NCI-H69 (cell line): ENCODE measurements at regions not wholly inside any gene's neighbourhood (a gene's known extent, or its start where the extent isn't known, plus 50 kb on each side); places are given as distances from the start of the nearest gene placed in this dataset.
A peak's percentile ranks its signal among the peaks of the same experiment; 100 is the strongest.

Experiments used
- DNase-seq: peaks from one replicate; lab custom pipeline; 2025; lab: John Stamatoyannopoulos, UW

DNA sequence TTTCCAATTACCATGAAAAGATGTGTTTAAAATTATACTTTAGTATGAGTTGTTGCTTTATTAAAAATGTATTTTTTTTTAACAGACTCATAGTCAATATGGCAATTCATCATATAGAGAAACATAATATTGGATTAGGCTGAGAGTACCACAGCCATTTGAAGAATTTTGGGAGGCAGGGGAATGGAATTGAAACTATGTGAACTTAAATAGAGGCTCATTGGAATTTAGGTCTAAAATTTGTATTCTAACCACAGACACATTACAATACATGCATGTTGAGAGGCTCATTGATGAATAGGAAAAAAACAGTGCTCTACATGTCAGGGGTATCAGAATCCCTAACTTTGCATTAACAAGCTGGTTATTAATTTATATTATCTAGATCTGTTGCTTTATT lies 269.6 kb downstream of the DKK2 start:
- DNase-seq = no peak

DNA sequence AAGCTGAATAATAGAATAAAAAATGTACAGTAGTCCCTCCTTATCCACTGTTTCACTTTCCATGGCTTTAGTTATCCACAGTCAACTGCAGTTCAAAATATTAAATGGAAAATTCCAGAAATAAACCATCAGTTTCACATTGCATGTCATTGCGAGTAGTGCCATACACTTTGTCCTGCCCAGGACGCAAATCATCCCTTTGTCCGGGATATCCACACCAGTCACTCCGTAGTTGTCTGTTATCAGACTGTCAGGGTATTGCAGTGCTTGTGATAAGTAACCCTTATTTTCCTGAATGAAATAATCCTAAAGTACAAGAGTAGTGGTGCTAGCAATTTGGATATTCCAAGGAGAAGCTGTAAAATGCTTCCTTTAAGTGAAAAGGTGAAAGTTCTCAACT lies 271.3 kb downstream of the DKK2 start:
- DNase-seq = no peak

DNA sequence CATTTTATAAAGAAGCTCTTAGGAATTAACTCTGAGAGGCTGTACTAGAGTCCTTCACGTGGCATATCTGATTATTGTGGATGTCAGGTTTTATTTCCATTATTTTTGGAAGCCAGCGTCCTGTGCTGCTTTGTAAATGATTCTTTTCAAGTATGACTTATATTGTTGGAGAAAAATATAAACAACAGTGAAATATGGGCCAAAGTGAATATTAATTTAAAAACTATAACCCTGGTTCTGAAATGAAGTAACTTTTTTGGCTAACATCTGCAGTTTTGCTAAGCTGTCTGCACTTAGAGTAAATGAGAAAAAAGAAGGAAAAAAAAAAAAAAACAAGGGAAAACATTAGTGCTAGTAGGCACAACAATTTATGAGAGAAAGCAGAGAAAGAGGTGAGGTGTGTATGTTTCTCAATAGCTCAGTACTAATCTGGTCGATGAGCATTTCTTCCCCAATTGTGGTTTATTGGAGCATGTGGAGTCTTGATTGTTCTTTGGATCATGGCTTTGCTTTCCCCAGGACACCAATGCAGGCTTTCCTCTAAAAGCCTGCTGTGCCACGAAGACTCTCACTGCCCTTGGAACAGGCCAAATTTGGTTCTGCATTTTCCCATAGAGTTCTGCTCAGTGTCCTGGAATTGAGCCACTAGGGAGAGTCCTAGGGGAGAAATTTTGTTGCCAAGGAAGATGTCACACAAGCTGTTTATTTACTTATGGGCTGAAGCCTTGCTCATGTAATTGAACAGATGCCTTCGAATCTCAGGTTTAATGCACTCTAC lies 273.3 kb downstream of the DKK2 start:
- DNase-seq = no peak

DNA sequence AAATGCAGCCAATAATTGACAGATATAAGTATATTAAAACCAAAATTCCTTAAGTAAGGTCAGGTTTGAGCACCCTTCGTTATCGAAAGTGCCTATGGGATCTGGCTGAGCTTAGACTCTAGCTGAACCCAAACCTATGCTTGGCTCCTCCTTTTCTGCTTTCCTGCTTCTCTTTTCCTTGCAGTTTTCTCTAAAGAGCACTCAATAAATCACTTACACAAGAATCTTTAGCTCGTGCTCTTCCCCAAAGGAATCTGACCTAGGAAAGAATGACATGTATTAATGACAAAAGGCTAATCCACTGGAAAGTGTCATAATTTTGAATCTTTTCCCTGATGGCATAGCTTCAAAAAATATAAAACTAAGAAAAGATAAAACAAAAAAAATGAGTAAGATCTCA lies 282.7 kb downstream of the DKK2 start:
- DNase-seq = no peak

DNA sequence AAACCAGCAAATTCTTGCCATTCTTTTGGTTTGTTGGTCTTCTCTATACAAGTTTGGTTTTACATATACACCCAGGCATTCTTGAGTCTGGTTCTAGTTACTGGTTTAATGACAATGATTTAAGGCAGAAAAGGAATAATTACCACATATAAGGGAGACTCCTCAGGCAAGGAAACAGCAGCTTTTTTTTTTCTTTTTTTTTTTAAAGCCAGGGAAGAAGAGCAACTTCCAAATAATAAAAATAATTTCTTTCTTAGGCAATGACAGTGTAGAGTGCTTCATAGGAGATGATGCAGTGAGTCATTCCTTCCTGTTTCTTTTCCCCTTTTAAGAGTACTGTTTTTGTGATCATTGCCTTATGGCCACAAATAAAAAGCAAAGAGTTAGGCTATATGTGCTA lies 289.7 kb downstream of the DKK2 start:
- no peak for DNase-seq

DNA sequence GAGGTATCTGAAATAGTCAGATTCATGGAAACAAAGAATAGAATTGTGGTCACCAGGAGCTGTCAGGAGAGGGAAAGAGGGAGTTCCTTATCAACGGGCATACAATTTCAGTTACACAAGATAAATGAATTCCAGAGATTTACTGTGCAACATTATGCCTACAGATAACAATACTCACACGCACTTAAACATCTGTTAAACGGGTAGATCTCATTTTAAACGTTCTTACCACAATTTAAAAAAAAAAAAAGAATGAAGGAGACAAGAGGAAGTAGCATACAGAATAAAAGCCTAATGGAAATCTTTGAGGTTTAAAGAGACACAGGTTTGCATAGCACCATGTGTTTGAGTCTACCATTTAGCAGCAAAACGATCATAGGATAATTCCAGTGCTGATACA lies 298.0 kb downstream of the DKK2 start:
- no peak for DNase-seq

DNA sequence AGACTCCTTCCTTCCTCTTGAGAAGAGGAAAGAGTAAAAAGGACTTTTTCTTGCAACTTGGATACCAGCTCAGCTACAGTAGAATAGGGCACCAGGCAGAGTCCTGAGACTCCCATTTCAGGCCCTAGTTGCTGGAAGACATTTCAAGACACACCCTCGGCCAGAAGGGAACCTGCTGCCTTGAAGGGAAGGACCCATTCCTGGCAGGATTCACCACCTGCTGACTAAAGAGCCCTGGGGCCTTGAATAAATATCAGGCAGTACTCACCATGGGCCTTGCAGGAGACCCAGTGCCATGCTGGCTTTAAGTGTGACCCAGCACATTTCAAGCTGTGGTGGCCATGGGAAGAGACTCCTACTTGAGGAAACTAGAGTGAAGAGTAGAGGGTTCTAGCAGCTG lies 317.6 kb downstream of the DKK2 start:
- no peak for DNase-seq

DNA sequence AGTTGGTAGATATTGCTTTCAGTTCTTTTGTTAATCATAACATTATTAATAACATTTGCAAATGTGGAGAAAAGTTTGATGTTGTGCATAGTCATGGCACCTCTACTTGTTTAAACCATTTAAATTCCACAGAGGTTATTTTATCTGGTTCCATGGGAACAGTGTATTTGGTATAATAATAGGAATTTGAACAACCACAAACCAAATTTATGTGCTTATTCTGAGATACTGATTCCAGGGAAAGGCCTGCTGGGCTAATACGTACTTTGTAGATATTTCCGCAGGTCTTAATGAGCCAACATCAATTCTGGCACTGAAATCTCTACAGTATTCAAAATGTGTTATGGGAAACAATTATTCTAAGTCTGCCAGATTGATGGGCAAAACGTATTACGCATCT lies 319.0 kb downstream of the DKK2 start:
- no peak for DNase-seq

DNA sequence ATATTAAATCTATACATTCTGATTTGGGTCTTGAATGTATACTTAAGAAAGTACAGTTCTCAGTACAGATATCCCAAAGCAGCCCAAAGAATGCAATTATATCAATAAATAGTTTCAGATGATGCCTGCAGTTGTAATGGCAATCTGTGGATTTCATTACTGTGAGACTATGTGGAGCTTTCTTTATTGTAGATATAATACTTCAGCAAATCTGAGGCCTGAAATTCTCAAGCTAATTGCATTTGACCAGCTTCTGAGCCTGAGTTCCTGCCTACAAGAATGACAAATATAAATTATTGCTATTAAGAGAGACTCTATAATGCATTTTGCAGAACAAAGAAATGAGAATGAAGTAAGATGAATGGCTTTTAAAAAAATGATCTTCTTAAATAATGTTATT lies 320.3 kb downstream of the DKK2 start:
- no peak for DNase-seq

DNA sequence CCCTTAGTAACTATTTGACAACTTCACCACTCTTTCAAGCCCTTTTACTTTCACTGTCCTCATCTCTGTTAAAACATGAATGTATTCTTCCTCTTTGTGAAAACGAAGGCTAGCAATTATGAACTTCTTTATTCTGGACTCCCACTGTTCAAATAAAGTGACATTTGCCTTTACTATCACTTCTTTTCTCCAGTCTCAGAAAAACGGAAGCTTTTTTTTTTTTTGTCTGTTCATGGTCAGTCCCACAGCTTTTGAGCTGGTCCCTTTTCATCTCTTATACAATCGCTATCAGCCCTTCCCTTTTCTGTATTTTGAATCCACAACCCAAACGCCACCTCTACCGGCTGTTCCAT lies 327.7 kb downstream of the DKK2 start:
- DNase-seq = no peak

DNA sequence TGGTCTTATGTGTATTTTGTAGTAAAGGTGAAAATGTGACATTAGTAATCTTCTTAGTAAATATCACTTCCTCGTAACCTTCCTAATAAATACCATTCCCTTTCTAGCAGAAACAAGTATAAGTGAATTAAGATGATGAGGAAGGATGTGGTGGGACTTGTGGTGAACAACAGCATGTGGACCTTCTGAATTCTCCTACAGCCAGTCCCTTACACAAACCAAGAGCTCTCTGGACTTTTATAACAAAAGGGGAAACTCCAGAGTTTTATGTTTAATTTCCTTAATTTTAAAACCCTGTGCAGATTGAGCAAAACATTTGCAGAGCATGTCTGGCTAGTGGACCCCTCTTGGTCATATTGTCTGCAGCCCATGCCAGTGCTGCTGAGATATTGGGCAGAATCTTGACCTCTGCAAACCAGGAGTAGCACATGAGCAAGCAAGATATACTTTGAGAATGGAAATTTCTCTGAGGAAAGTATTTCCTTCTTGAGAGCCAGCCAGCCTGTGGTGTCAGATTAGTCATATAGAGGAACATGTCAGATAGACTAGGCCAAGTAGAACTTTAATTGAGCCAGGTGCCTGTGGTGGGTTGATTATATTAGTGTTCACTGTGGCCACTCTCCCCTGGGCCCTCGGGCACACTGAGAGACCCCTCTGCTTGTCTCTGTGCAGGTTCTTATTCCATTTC lies 328.2 kb downstream of the DKK2 start:
- no peak for DNase-seq

DNA sequence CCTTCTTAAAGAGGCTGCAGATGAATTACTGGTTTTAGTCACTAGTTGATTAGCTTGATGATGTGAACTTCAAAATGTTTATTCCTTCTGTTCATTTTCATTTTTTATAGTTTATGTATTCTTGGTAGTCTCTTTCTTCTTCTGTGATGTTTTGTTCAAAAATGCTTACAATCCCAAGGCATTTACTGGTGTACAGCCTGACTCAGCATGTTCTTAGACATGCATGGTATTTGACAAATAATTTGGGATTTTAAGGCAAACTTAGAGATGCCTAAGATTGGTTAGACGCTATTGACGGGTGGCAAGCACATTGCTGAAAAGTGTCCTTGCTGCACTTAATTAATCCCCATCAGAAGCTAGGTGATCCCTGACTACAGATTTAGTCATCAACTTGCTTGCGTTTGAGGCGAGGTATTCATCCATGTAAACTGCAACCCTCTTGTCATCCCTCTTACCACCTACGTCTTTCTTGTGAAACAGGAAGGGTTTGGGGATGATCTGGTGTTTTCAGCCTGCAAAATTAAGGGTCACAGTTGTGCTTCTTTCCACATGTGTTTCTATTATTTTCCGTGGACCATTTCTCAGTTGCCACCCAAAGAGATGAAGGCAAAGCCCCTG lies 331.8 kb downstream of the DKK2 start:
- no peak for DNase-seq

DNA sequence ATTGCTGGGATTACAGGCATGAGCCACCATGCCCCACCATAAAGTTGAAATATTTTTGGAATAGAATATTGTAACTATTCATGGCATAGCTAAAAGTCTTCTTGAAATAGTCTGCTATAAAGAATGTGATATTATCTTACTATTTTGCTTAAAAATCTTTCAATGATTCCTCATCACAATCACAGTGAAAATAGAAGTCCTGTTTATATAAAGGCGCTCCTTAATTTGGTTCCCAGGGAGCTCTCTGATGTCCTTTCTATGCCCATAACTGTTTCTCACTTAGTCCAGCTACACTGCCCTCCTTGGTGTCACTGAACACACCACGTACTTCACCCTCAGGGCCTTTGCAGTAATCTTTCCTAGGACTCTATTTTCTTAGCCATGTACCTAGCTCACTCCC lies 331.7 kb upstream of the GIMD1 start:
- no peak for DNase-seq

DNA sequence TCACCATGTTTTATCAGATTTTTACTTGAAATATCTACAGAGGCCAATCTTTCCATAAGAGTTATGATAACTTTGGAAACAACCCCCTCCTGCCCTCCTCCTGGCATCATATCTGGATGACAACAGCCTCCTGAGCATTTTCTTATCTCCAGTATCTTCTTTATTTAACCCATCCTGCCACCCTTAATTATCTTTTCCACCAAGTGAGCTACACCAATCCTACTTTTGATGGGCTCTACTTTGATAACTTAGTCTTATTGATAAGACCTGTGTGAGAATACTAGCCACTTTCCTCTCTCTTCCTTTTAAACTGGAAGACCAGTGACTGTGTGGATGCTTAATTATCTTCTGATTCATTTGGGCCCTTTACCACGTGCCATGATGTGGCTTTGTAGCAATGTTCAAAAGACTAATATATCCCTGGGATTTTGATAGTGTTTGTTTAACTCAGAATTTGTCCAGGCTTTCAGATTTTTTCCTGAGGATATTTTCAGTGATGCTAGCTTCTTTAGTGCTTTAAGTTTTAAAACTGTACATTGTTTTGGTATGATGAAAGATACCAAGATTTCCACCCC lies 330.1 kb upstream of the GIMD1 start:
- DNase-seq = no peak

DNA sequence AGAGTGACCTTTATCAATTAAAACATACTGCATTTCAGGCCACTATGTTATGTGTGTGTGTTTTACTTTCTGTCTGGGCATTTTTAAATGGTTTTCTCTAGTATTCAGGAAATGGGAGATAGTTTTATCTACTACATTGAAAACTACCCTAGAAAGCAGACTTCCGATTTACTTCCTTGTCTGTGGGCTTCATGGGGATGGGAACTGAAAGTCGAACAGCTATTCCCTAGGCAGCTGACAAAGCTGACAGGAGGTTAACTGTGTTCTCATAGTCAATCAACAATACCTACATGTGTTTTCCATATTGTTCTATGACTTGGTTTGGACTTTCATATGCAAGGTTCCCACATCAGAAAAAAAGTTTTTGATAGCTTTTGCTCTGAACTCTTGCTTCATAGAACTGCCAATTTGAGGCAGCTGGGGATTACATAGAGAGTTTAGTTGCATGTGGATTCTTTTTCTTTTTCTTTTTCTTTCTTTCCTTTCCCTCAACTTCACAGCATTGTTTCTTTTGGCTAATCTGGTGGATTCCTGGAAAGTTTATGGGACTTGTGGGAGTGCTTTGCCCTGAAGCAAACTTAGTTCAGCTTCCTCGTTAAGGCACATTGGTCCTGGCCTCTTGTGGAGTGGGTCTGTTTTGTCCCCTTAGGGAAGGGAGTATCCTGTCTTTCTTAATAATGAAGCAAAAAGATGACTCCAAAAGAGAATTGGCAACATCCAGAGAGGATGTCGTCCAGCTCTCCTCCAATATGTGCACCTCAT lies 327.1 kb upstream of the GIMD1 start:
- DNase-seq = no peak

DNA sequence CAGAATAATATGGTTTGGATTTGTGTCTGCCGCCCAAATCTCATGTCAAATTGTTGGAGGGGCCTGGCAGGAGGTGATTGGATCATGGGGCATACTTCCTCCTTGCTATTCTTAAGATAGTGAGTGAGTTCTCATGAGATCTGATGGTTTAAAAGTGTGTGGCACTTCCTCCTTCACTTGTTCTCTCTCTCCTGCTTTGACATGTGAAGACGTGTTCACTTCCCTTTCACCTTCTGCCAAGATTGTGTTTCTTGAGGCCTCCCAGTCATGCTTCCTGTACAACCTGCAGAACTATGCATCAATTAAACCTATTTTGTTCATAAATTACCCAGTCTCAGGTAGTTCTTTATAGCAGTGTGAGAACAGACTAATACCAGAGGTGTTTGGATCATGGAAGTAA lies 325.7 kb upstream of the GIMD1 start:
- no peak for DNase-seq

DNA sequence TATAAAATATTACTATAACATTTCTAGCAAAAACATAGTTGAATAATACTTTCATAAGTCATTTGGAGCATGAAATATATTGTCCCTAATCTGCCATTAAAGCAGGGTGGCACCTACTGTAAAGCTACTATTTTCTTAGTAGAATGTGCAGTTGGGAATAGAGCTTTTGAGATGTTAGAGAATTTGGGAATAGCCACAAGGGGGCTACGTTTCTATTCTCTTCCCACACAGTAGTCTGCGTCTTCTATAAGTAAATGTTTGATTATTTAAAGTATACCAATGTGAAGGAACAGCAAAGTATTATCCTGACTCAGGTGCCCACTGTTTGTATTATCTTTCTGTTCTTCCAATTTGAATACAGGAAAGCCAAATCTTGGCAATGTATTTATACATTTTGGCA lies 323.2 kb upstream of the GIMD1 start:
- DNase-seq = peak; percentile 1

DNA sequence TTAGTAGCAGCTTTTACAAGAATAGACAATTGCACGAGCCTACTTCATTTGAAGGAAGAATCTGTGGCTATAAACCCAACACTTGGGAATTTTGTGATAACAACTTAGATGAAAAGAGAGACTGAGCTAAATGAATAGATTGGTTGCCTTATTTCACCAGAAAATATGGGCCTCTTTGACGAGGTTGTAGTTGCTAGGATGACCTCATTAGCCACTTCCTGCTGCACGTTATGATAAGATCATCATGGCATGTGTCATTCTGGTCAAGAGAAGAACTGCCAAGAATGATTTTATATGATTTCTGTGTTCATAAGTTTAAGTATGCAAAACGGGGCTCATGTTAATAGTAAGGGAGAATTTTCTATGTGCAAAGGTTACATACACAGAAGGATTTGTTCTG lies 321.9 kb upstream of the GIMD1 start:
- no peak for DNase-seq

DNA sequence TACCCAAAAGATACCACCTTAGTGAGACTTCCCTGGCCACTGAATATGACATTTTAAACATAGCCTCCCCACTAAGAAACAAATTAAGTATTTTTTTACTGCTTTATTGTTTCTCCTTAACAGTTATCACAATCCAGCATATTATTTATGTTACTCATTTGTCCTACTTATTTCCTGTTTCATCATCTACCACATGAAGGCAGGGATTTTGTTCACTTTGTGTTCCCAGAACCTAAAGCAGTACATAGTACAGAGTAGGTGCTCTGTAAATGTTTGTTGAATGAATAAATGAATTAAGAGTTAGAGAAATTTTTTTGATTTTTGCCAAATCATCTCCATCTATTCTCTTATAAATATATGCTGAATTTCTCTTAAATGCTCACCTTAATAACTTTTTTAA lies 318.4 kb upstream of the GIMD1 start:
- DNase-seq = no peak

DNA sequence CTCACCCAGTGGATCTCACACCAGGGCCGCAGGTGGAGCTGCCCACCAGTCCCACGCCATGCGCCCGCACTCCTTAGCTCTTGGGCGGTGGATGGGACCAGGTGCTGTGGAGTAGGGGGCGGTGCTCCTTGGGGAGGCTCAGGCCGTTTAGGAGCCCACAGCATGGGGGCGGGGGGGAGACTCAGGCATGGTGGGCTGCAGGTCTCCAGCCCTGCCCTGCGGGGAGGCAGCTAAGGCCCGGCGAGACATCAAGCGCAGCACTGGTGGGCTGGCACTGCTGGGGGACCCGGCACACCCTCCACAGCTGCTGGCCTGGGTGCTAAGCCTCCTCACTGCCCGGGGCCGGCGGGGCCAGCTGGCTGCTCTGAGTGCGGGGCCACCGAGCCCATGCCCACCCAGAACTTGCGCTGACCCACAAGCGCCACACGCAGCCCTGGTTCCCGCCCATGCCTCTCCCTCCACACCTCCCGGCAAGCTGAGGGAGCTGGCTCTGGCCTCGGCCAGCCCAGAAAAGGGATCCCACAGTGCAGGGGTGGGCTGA lies 312.9 kb upstream of the GIMD1 start:
- no peak for DNase-seq

DNA sequence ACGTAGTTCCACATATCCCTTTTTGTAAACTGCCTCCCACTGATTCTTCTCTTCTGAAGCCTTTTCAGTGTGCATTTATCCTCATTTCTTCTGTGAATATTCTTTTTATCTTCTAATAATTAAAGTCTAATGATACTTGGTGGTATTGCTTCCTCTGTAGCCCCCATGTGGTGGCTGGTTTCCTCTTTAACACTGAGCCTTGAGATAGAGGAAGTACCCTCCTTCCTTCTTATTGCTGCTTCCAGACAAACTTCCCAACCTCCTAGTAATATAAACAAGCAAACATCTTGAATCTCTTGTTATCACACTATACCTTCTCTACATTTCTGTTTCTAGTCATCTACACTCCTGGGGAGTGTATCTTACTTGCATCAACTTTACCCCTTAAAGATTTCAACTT lies 310.5 kb upstream of the GIMD1 start:
- DNase-seq = no peak

DNA sequence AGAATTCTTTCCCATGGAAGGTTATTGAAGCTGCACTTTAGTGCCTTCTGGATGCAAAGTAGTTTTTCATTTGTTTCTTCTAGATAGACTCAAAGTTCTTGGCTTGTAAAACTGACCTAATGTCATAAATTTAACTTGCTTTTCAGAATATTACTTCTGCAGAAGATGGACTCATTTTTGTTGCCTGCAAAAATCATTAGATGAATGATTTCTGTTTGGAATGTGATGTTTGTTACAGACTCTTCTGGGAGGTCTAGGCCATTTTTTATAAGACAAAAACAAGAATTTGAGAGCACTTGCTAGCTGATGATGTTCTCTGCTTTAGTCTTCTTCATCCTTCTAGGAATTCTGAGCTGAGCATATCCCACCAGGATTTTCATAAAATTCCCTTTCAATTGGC lies 308.6 kb upstream of the GIMD1 start:
- DNase-seq = no peak
